ENCODE measurements at regions not wholly inside any gene's neighbourhood (a gene's known extent, or its start where the extent isn't known, plus 50 kb on each side); places are given as distances from the start of the nearest gene placed in this dataset.

DNA sequence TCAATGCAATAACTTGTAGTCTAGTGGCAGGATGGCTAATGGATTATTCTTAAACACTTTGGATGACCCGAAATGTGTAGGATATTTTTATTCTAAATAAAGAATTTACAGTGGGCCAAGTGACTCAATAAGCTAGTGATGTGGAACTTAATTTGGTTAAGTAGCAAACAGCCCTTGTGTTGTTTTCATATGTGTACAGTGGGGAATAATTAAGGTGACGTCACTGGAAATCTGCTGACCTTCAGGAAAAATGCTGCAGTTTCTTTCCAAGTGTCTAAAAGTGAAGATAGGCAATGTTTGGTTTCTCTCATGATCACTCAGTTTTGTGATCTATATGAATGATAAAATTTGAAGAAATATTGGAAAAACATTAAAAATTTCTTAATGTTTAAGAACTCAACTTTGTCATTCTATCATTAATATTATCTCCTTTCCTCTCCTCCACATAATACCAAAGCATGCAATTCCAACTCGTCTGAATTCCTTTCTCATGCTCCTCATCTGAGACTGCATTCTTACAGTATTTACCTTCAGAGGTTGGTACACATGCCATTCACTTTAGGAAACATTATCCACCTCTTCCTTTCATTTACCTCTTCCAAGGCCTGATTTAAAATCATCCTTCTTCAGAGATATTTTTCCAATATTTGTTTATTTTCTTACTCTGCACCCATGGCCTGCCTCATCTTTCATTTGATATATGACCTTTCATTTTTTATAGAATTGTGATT lies 414.6 kb upstream of the ARPP21 start:
- no peak for ATAC-seq (ENCODE audit: low read depth)
- TF ChIP-seq, protein P1, sequence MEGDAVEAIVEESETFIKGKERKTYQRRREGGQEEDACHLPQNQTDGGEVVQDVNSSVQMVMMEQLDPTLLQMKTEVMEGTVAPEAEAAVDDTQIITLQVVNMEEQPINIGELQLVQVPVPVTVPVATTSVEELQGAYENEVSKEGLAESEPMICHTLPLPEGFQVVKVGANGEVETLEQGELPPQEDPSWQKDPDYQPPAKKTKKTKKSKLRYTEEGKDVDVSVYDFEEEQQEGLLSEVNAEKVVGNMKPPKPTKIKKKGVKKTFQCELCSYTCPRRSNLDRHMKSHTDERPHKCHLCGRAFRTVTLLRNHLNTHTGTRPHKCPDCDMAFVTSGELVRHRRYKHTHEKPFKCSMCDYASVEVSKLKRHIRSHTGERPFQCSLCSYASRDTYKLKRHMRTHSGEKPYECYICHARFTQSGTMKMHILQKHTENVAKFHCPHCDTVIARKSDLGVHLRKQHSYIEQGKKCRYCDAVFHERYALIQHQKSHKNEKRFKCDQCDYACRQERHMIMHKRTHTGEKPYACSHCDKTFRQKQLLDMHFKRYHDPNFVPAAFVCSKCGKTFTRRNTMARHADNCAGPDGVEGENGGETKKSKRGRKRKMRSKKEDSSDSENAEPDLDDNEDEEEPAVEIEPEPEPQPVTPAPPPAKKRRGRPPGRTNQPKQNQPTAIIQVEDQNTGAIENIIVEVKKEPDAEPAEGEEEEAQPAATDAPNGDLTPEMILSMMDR (IDR thresholded peaks at IDR 0.05) = no peak
- POLR2A ChIA-PET = no interaction called here
- intact Hi-C loops (cut with micrococcal nuclease) = no loop called here
- no peaks in the 10 kb centered on the region for H3K9me3 Mint-ChIP-seq
- CTCF ChIA-PET = no interaction called here
- no peak overlapping the region for H3K4me3 Mint-ChIP-seq
- no peaks in the 10 kb centered on the region for H3K27me3 Mint-ChIP-seq
- H3K4me1 Mint-ChIP-seq = no peaks in the 10 kb centered on the region
- no peak overlapping the region for H3K27ac Mint-ChIP-seq
- no peak for DNase-seq
- H3K36me3 Mint-ChIP-seq (ENCODE audit: low read depth) = no peaks in the 10 kb centered on the region

DNA sequence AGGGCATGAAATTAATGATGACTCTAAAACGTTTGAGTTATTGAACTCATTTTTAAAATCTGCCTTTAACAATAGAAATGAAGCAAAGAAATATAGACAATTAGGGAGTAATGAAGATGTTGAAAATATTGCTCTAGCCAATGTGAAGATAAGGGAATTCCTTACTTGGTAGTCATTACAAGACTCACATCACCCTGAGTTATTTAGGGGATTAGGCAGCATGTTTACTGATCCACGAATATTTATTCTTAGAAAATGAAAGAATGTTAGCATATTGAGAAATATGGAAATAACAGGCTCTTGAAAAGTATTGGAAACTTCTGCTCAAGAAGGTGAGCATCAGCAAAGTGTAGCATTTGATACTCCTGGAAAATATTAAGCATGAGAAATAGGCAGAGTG lies 398.1 kb upstream of the ARPP21 start:
- no peak overlapping the region for H3K27ac Mint-ChIP-seq
- H3K9me3 Mint-ChIP-seq = no peaks in the 10 kb centered on the region
- TF ChIP-seq, protein P1 (IDR thresholded peaks at IDR 0.05) = no peak

DNA sequence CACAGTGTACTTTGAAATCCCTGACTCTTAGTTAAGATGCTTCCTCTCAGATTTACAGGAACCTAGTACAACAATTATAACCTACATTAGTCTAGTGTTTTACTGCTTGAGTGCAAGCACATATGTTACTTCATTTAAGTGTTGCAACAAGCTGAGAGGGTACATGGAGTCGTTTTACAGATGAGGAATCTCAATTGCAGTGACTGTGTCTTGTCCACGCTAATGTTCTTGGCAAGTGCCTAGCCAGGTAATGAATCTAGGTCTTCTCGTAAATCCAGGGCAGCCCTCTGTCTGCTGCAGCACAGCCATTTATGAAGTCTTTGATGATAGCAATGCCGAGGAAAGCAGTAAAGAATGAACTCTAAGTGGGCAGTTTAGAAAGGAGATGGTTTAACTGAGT lies 384.4 kb upstream of the ARPP21 start:
- Mint-ChIP-seq H3K36me3 (ENCODE audit: low read depth) (no peaks in the 10 kb centered on the region), H3K4me3 (no peak overlapping the region), H3K9me3 (peaks cover 2% of the 10 kb centered on the region), H3K27me3 (no peaks in the 10 kb centered on the region), H3K27ac (no peak overlapping the region), H3K4me1 (no peaks in the 10 kb centered on the region)
- CTCF ChIA-PET = no interaction called here
- DNase-seq (no peak), ATAC-seq (ENCODE audit: low read depth) (no peak)
- POLR2A ChIA-PET = no interaction called here
- TF ChIP-seq, protein P1 (IDR thresholded peaks at IDR 0.05) = no peak
- intact Hi-C loops (cut with micrococcal nuclease) = no loop called here

More for the DNA sequence above, 398.1 kb upstream of the ARPP21 start:
- ATAC-seq (ENCODE audit: low read depth) (no peak), DNase-seq (no peak)
- no peaks in the 10 kb centered on the region for H3K4me1 Mint-ChIP-seq
- ChIA-PET POLR2A (no interaction called here), CTCF (no interaction called here)
- no peaks in the 10 kb centered on the region for H3K27me3 Mint-ChIP-seq
- H3K4me3 Mint-ChIP-seq = no peak overlapping the region
- no peaks in the 10 kb centered on the region for H3K36me3 Mint-ChIP-seq (ENCODE audit: low read depth)
- intact Hi-C loops (cut with micrococcal nuclease) = no loop called here

DNA sequence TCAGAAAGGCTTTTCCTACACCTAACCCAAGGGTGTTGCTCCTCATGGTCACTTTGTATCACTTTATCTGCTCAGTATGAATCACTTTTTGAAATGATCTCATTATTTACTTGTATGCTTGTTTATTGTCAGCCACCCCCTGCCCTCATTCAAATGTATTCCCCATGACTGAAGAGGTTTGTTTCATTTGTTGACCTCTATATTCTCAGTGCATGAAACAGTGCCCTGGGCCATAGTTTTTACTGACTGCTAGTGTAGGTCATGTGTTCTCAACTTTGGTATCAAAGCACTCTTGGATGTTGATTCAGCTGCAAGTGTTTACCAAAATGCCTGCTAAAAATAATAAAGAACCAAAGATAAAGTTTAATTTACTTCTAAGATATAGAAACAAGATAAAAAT lies 381.7 kb upstream of the ARPP21 start:
- ChIA-PET POLR2A (no interaction called here), CTCF (no interaction called here)
- H3K27me3 Mint-ChIP-seq = no peaks in the 10 kb centered on the region
- no peak overlapping the region for H3K27ac Mint-ChIP-seq
- TF ChIP-seq, protein P1 (IDR thresholded peaks at IDR 0.05) = no peak
- no peaks in the 10 kb centered on the region for H3K4me1 Mint-ChIP-seq
- intact Hi-C loops (cut with micrococcal nuclease) = no loop called here
- no peaks in the 10 kb centered on the region for H3K36me3 Mint-ChIP-seq (ENCODE audit: low read depth)
- ATAC-seq (ENCODE audit: low read depth) = no peak
- H3K9me3 Mint-ChIP-seq = peaks cover 2% of the 10 kb centered on the region
- DNase-seq = no peak
- no peak overlapping the region for H3K4me3 Mint-ChIP-seq

DNA sequence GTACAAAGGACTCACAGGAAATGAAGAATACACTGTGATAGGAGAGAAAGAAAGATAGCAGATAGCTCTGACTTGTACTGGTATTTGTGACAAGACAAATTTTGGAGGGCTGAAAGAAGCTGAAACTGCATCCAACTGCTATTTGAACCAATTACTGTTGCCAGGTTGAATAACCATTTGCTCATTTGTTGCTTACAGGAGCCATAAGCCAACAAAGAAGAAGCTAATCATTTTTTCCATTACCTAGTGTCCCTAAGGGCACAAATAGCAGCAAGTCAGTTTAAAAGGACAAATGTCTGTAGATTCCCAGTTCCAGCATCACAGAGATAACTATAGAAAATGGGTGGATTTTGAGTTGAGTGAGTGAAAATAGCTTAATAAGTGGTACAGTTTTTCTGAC lies 376.9 kb upstream of the ARPP21 start:
- DNase-seq (no peak), ATAC-seq (ENCODE audit: low read depth) (no peak)
- ChIA-PET CTCF (no interaction called here), POLR2A (no interaction called here)
- intact Hi-C loops (cut with micrococcal nuclease) = no loop called here
- Mint-ChIP-seq H3K4me1 (no peaks in the 10 kb centered on the region), H3K27me3 (no peaks in the 10 kb centered on the region), H3K27ac (no peak overlapping the region), H3K36me3 (ENCODE audit: low read depth) (no peaks in the 10 kb centered on the region), H3K9me3 (no peaks in the 10 kb centered on the region), H3K4me3 (no peak overlapping the region)
- TF ChIP-seq, protein P1 (IDR thresholded peaks at IDR 0.05) = no peak

Measured in activated B cell treated with CpG ODN at 0.5 μM for 24 hours (primary cell).